ENCODE measurements at regions not wholly inside any gene's neighbourhood (a gene's known extent, or its start where the extent isn't known, plus 50 kb on each side); places are given as distances from the start of the nearest gene placed in this dataset.

GRCh38 chr12:127533353-127533752, 733.6 kb upstream of the TMEM132C start:
- no peak for DNase-seq

DNA sequence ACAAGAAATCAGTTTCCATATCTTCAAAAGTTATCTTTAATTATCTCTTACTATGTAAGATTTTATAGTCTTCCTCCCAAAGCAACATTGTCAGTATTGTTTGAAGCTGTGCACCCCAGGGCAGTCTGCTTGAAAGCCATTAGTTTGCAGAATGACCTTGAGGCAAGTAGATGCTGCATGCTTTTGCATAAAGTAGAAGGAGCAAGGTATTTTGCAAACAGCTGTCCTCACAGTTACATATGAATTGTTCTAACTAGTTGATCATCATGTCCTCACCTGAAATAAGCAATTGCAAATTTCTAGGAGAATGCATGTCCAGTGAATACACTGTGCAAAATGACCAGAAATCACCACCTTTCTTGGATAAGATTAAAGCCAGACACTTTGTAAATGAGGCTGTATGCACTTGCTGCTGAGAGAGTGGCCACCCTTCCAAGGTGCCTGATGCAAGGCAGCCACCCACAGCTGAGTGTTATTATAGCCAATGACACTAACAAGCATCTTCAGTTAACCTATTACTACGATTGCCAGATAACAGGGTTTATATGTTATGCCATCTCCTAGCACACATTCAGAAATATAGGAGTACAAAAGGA, 730.0 kb upstream of the TMEM132C start:
- no peak for DNase-seq

DNA sequence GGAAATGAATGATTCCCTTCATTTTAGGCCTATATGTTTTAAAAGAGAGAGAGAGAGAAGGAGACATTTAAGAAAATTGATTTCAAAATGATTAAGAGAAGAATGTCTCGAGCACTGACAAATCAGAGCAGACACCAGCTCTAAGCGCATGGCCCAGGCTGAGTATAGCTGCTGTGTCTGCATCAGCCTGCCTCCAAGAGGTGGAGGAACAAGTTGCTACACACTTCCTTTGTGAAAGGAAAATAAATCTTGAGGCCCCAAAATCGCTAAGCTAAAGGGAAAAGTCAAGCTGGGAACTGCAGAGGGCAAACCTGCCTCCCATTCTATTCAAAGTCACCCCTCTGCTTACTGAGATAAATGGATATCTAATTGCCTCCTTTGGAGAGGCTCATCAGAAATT, 728.7 kb upstream of the TMEM132C start:
- no peak for DNase-seq

GRCh38 chr12:127539226-127539858, 727.6 kb upstream of the TMEM132C start:
- no peak for DNase-seq

GRCh38 chr12:127542391-127542790, 724.6 kb upstream of the TMEM132C start:
- no peak for DNase-seq

- no peak for DNase-seq
Observed at GRCh38 chr12:127542931-127543330, 724.0 kb upstream of the TMEM132C start.

GRCh38 chr12:127546721-127547505, 720.1 kb upstream of the TMEM132C start:
- DNase-seq, result no peak

DNA sequence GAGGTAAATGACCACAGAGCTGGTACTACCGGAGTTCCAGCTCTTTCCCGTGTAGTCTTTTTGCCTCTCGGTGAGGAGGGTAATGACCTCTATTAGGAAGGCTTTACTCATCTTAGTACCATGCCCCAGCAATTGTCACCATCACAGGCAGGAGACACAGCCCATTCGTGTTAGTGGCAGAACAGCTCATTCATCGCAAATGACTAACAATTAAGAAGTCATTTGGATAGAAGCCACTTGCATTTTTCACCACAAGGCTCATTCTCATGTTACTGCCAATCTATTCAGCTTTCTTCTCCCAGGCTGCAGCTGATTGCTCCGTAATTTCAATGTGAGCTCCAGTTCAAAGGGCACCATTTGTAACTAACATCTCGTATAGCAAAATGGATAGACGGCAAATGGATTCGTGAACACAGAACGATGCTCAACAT, 718.8 kb upstream of the TMEM132C start:
- no peak for DNase-seq

GRCh38 chr12:127550271-127550670, 716.7 kb upstream of the TMEM132C start:
- no peak for DNase-seq

GRCh38 chr12:127552838-127553237, 714.1 kb upstream of the TMEM132C start:
- no peak for DNase-seq

- no peak for DNase-seq
Observed at GRCh38 chr12:127555071-127555470, 711.9 kb upstream of the TMEM132C start.

GRCh38 chr12:127556231-127556886, 710.6 kb upstream of the TMEM132C start:
- DNase-seq, result no peak

DNA sequence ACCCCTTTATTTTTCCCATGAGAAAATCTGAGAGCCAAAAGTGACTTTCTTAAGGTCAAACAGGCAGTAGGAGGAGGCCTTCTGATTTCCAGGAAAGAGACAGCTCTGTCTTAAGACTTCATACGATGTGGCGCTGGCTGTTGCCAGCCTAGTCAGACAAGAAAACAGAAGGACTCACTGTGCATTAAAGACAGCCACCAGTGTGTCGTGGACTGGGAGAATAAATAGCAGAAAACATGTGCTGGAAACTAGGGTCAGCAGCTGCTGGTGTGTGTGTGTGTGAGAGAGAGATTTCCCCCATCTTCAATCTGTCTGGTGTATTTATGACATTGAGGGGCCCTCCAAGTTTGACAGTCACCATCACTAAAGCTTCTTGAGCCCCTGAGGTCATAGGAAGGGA, 708.6 kb upstream of the TMEM132C start:
- DNase-seq, result no peak

DNA sequence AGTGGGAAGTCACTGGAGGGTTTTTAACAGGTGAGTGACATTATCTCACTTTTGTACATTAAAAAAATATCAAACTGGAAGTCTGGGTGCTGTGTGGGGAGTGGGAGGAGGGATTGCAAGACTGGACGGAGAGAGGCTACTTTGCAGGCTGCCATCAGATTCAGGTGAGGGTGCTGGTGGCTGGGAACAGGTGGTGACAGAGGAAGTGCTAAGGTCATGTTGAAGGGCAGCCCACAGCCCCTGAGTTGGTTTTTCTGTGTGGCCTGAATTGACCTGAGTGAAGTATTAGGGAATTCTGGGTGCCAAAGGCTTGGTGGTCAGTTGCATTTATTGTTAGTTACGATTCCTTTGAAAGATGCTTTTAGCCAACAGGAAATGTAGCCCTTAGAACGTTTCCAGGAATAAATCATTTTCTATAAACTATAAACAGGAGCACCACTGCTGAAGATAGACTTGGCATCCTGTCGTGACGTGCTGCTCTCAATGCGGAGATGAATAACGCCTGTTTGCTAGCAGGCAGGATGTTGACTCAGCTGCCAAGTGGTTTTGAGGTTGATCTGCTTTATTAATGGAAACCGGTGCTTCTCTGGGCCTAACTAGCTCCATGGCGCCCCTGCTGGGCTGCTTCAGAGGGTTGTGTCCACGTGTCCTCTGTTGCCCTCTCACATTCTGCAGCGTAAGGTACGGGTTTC, 707.5 kb upstream of the TMEM132C start:
- DNase-seq, result no peak

GRCh38 chr12:127560041-127560478, 706.9 kb upstream of the TMEM132C start:
- DNase-seq, result no peak

DNA sequence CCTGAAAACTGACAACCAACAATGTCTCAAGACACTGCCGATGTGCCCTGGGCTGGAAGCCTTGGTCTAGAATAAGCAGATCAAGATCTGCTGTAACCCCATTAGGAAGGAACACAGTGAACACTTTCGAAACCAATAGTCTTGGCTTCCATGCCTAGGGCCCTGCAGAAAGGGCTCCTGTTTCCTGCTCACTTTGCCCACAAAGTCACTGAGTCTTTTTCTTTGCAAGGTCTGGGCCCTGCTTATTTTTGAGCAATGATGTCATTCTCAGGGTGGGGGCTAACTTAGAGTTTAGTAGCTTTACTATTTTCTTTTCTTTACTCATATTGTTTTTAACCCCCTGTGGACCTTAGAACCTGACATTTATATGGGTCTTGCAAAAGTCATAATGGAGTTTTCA, 704.2 kb upstream of the TMEM132C start:
- DNase-seq, result no peak

GRCh38 chr12:127565241-127565640, 701.7 kb upstream of the TMEM132C start:
- DNase-seq, result no peak

- DNase-seq, result no peak
Observed at GRCh38 chr12:127567531-127567930, 699.4 kb upstream of the TMEM132C start.

DNA sequence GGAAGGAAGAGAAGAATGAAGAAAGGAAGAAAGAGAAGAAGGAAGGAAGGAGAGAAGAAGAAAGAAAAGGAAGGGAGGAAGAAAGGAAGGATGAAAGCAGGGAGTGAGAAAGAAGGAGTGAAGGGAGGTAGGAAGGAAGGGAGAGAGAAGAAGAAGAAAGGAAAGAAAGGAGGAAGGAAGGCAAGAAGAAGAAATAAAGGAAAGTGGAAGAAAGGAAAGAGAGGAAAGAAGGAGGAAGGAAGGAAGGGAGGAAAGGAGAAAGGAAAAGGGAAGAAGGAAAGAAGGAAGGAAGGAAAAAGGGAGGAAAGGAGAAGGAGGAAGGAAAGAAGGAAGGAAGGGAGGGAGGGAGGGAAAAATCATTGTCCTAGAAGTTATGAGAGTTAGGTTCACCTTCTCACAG, 696.6 kb upstream of the TMEM132C start:
- no peak for DNase-seq

DNA sequence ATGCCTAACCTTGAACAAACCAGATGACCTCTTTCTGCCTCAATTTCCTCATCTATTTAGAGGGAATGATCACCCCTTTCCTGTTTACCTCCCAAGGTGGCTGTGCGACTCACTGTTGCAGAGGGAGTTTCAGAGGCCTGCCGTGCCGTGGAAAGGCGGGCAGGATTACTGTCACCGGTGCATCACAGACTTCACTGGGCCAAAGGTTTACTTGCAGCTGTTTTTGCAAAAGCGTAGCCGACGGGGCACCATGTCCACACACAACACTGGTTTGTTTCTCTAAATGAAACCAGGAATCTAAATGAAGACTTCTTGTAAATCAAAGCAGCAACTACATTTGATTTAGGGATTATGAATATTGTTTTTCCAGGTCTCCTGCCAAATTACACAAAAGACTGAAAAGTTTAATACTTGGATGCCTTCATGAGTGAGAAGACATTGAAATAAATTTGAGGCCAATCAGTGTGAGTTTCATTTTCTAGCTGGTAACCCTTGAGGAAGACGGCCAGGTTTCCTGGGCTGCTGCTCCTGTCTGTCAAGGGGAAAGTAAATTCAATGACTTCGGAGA, 696.1 kb upstream of the TMEM132C start:
- DNase-seq, result no peak

GRCh38 chr12:127571578-127571977, 695.4 kb upstream of the TMEM132C start:
- DNase-seq, result no peak

DNA sequence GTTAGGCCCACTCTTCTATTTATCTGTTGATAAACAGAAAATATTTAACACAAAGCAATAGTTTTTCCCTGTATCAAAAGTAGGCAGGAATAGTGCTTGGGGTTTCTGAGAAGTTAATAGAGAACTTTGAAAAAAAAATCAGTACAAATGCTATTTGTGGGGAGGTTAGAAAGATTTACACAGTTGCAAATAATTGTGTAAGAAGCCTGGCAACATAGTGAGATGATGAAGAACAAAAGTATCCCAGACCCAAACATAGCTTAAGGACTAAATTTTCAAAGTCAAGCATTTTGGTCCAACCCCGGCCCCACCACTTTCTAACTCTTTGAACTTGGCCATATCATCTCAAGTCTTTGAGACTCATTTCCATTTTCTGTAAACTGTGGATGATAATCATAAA, 687.5 kb upstream of the TMEM132C start:
- no peak for DNase-seq

GRCh38 chr12:127582074-127582473, 684.9 kb upstream of the TMEM132C start:
- no peak for DNase-seq

Measured in midbrain (tissue), 1 donor.